ENCODE measurements at regions not wholly inside any gene's neighbourhood (a gene's known extent, or its start where the extent isn't known, plus 50 kb on each side); places are given as distances from the start of the nearest gene placed in this dataset.

GRCh38 chr3:137297770-137298169 lies 340.0 kb downstream of the IL20RB start (continued):
- no peak for TF ChIP-seq ZMAT4 (CRISPR knock-in tag; IDR thresholded peaks at IDR 0.05)
- TF ChIP-seq SP1 (CRISPR knock-in tag; conservative IDR thresholded peaks at IDR 0.05), result no peak
- no peak for TF ChIP-seq PRDM15 (CRISPR knock-in tag; IDR thresholded peaks at IDR 0.05)
- TF ChIP-seq NFYB (CRISPR knock-in tag; conservative IDR thresholded peaks at IDR 0.05; ENCODE audit: low read depth), result no peak
- no peak for TF ChIP-seq SMAD4 (CRISPR knock-in tag; IDR thresholded peaks at IDR 0.05)
- no peak for TF ChIP-seq KAT7 (CRISPR knock-in tag; IDR thresholded peaks at IDR 0.05; ENCODE audit: borderline replicate concordance)
- no peak for TF ChIP-seq FOXP1 (CRISPR knock-in tag; IDR thresholded peaks at IDR 0.05; ENCODE audit: borderline replicate concordance)
- no peak for TF ChIP-seq TP53 (CRISPR knock-in tag; IDR thresholded peaks at IDR 0.05)
- TF ChIP-seq MXD4 (CRISPR knock-in tag; IDR thresholded peaks at IDR 0.05; ENCODE audit: borderline replicate concordance), result no peak
- no peak for TF ChIP-seq IRF1 (CRISPR knock-in tag; IDR thresholded peaks at IDR 0.05)

- Mint-ChIP-seq H3K4me1 (peaks cover 7% of the 10 kb centered on the region), H3K4me3 (no peak overlapping the region), H3K27me3 (ENCODE audit: low read depth) (peaks cover 12% of the 10 kb centered on the region; the same call in 1 of the 2 replicates), H3K36me3 (0 out of 2 replicates have a peak, but pooled peaks cover 2% of the 10 kb centered on the region), H3K9me3 (peaks cover 20% of the 10 kb centered on the region), H3K27ac (no peak overlapping the region)
- POLR2A ChIA-PET, result no interaction called here
- CTCF ChIA-PET, result no interaction called here
- DNase-seq (ENCODE audit: low spot score) (no peak), ATAC-seq (no peak)
- no peak for TF ChIP-seq ZBTB43 (CRISPR knock-in tag; IDR thresholded peaks at IDR 0.05)
- TF ChIP-seq IRF1 (CRISPR knock-in tag; IDR thresholded peaks at IDR 0.05), result no peak
- no peak for TF ChIP-seq E2F4 (CRISPR knock-in tag; IDR thresholded peaks at IDR 0.05; ENCODE audit: borderline replicate concordance, low read depth)
- no peak for TF ChIP-seq NFYB (CRISPR knock-in tag; conservative IDR thresholded peaks at IDR 0.05; ENCODE audit: low read depth)
- TF ChIP-seq ATF1 (CRISPR knock-in tag; IDR thresholded peaks at IDR 0.05), result no peak
- TF ChIP-seq RELA (CRISPR knock-in tag; IDR thresholded peaks at IDR 0.05; ENCODE audit: borderline replicate concordance), result no peak
- no peak for TF ChIP-seq NR3C1 (CRISPR knock-in tag; conservative IDR thresholded peaks at IDR 0.05; ENCODE audit: low read depth)
- no peak for TF ChIP-seq GTF2I (CRISPR knock-in tag; conservative IDR thresholded peaks at IDR 0.05)
- no peak for TF ChIP-seq STAT6 (CRISPR knock-in tag; conservative IDR thresholded peaks at IDR 0.05; ENCODE audit: low read depth)
Observed at GRCh38 chr3:137300703-137301102, 342.9 kb downstream of the IL20RB start.

Data from WTC11 (cell line).